Fibroblast of lung (primary cell): ENCODE measurements at regions not wholly inside any gene's neighbourhood (a gene's known extent, or its start where the extent isn't known, plus 50 kb on each side); places are given as distances from the start of the nearest gene placed in this dataset.

Source experiments
- DNase-seq, 2 donors: peaks; one replicate each; pipeline versions ENCODE4 v3.0.0 to v3.0.0-alpha.2; 2010; ENCODE audit warnings: low read depth in 2 of 2
- H2AFZ ChIP-seq: 2 replicates; pipeline ENCODE4 v1.5.1; 2012; ENCODE audit warnings: low read length, control low read depth, inconsistent platforms
- H3K27ac ChIP-seq: 2 replicates; pipeline ENCODE4 v1.5.1; 2011; ENCODE audit warnings: low read length, control low read depth; ENCODE audit not compliant: insufficient read depth
- H3K27me3 ChIP-seq: 2 replicates; pipeline ENCODE4 v1.5.1; 2011; ENCODE audit warnings: mild to moderate bottlenecking, low read length; ENCODE audit not compliant: control insufficient read depth, insufficient read depth
- H3K36me3 ChIP-seq: 2 replicates; pipeline ENCODE4 v1.5.1; 2011; ENCODE audit warnings: low read length; ENCODE audit not compliant: control insufficient read depth, insufficient read depth
- H3K4me1 ChIP-seq: 2 replicates; pipeline ENCODE4 v1.5.1; 2011; ENCODE audit warnings: low read length; ENCODE audit not compliant: control insufficient read depth, insufficient read depth; ENCODE audit errors: extremely low read depth
- H3K4me2 ChIP-seq: 2 replicates; pipeline ENCODE4 v1.5.1; 2011; ENCODE audit warnings: low read length, control low read depth; ENCODE audit not compliant: insufficient read depth; ENCODE audit errors: extremely low read depth
- H3K4me3 ChIP-seq, 4 experiments: fragments of 200-600 bp in 1 of 4; sonication (generic) in 1 of 4; replicated peaks in 1 of 4; 2 replicates each; pipeline ENCODE4 v1.5.1; 2011 to 2016; ENCODE audit warnings: low read length in 4 of 4, low read depth in 3 of 4, mild to moderate bottlenecking in 3 of 4, control low read depth in 2 of 4, inconsistent platforms in 1 of 4, mixed read lengths in 1 of 4; ENCODE audit not compliant: insufficient read depth in 1 of 4; ENCODE audit errors: control extremely low read depth in 1 of 4
- H3K79me2 ChIP-seq: 2 replicates; pipeline ENCODE4 v1.5.1; 2012; ENCODE audit warnings: mild to moderate bottlenecking, low read length, inconsistent platforms; ENCODE audit not compliant: control insufficient read depth, insufficient read depth
- H3K9ac ChIP-seq: 2 replicates; pipeline ENCODE4 v1.5.1; 2011; ENCODE audit warnings: mild to moderate bottlenecking, low read length, control low read depth; ENCODE audit not compliant: insufficient read depth
- H3K9me3 ChIP-seq: 2 replicates; pipeline ENCODE4 v1.5.1; 2012; ENCODE audit warnings: low read depth, low read length; ENCODE audit not compliant: control insufficient read depth, insufficient read depth
- H4K20me1 ChIP-seq: 2 replicates; pipeline ENCODE4 v1.5.1; 2011; ENCODE audit warnings: low read length; ENCODE audit not compliant: control insufficient read depth, insufficient read depth; ENCODE audit errors: extremely low read depth
- EZH2 ChIP-seq: IDR thresholded peaks from 2 replicates; pipeline ENCODE4 v1.5.1; 2012; ENCODE audit warnings: low read length, control low read depth, mild to moderate bottlenecking; ENCODE audit errors: missing control alignments
- TF ChIP-seq, protein P1 (sequence below), 2 donors: IDR thresholded peaks in 1 of 2; conservative IDR thresholded peaks in 1 of 2; 1 replicate in 1 of 2; 2 replicates in 1 of 2; pipeline ENCODE4 v1.5.1; 2011 to 2012; ENCODE audit warnings: low read length in 2 of 2, control low read depth in 1 of 2, inconsistent platforms in 1 of 2, low read depth in 1 of 2, mild to moderate bottlenecking in 1 of 2

- no peak for DNase-seq
- H3K4me2 ChIP-seq, result no peak overlapping the region
- H3K79me2 ChIP-seq, result no peaks in the 10 kb centered on the region
- no peak for TF ChIP-seq EZH2
- TF ChIP-seq, protein P1, sequence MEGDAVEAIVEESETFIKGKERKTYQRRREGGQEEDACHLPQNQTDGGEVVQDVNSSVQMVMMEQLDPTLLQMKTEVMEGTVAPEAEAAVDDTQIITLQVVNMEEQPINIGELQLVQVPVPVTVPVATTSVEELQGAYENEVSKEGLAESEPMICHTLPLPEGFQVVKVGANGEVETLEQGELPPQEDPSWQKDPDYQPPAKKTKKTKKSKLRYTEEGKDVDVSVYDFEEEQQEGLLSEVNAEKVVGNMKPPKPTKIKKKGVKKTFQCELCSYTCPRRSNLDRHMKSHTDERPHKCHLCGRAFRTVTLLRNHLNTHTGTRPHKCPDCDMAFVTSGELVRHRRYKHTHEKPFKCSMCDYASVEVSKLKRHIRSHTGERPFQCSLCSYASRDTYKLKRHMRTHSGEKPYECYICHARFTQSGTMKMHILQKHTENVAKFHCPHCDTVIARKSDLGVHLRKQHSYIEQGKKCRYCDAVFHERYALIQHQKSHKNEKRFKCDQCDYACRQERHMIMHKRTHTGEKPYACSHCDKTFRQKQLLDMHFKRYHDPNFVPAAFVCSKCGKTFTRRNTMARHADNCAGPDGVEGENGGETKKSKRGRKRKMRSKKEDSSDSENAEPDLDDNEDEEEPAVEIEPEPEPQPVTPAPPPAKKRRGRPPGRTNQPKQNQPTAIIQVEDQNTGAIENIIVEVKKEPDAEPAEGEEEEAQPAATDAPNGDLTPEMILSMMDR (conservative IDR thresholded peaks at IDR 0.05 in 1 of 2, IDR thresholded peaks at IDR 0.05 in 1 of 2; ENCODE audit: low read depth in 1 of 2, low read length in 2 of 2), result no peak
- H3K4me1 ChIP-seq, result no peaks in the 10 kb centered on the region
- no peaks in the 10 kb centered on the region for H3K9me3 ChIP-seq
- no peaks in the 10 kb centered on the region for H4K20me1 ChIP-seq
- no peaks in the 10 kb centered on the region for H3K36me3 ChIP-seq
- no peak overlapping the region for H2AFZ ChIP-seq
- no peak overlapping the region for H3K4me3 ChIP-seq
- no peaks in the 10 kb centered on the region for H3K27me3 ChIP-seq
- no peak overlapping the region for H3K9ac ChIP-seq
- H3K27ac ChIP-seq, result no peak overlapping the region
These were observed 1458.6 kb upstream of the EYS start for GRCh38 chr6:67165606-67166005.

DNA sequence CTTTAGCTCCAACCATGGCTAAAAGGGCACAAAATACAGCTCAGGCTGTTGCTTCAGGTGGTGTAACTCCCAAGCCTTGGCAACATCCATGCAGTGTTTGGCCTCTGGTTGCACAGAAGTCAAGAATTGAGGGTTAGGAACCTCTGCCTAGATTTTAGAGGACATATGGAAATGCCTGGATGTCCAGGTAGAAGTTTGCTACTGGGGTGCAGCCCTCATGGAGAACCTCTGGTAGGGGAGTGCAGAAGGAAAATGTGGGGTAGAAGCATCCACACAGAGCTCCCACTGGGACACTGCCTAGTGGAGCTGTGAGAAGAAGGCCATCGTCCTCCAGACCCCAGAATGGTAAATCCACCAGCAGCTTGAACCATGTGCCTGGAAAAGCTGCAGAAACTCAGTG, 1453.8 kb upstream of the EYS start:
- TF ChIP-seq, protein P1 (conservative IDR thresholded peaks at IDR 0.05 in 1 of 2, IDR thresholded peaks at IDR 0.05 in 1 of 2; ENCODE audit: low read depth in 1 of 2, low read length in 2 of 2), result no peak
- TF ChIP-seq EZH2, result no peak
- H3K27ac ChIP-seq, result no peak overlapping the region
- no peaks in the 10 kb centered on the region for H3K4me1 ChIP-seq

DNA sequence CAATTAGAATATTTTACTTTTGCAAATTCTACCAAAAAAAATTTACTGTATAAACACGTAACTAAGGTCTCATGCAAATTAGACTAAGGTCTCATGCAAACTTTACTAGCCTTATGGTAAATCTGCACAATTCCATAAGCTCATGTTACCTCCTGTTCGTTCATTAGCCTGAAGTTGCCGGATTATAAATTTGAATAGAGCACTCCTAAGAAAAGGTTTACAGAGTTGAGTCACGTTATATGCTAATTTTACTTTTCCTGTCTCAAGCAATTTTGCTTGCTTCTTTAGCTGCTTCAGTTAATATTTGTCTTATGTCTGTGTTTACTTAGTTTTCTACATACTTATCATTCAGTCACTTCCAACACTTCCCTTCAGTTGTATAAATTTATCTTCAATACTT, 1434.0 kb upstream of the EYS start:
- no peaks in the 10 kb centered on the region for H3K4me1 ChIP-seq
- H3K4me2 ChIP-seq, result no peak overlapping the region
- no peak overlapping the region for H2AFZ ChIP-seq
- peaks cover 2% of the 10 kb centered on the region for H3K9me3 ChIP-seq
- no peak for TF ChIP-seq EZH2
- TF ChIP-seq, protein P1 (conservative IDR thresholded peaks at IDR 0.05 in 1 of 2, IDR thresholded peaks at IDR 0.05 in 1 of 2; ENCODE audit: low read depth in 1 of 2, low read length in 2 of 2), result no peak
- no peaks in the 10 kb centered on the region for H3K36me3 ChIP-seq
- H3K9ac ChIP-seq, result no peak overlapping the region
- no peak for DNase-seq
- no peaks in the 10 kb centered on the region for H4K20me1 ChIP-seq
- no peak overlapping the region for H3K4me3 ChIP-seq
- H3K27me3 ChIP-seq, result no peaks in the 10 kb centered on the region
- no peak overlapping the region for H3K27ac ChIP-seq
- H3K79me2 ChIP-seq, result no peaks in the 10 kb centered on the region

More for the DNA sequence above, 1453.8 kb upstream of the EYS start:
- Histone ChIP-seq H3K9ac (no peak overlapping the region), H3K9me3 (no peaks in the 10 kb centered on the region), H2AFZ (no peak overlapping the region), H3K79me2 (no peaks in the 10 kb centered on the region), H3K27me3 (no peaks in the 10 kb centered on the region), H3K4me3 (no peak overlapping the region), H3K36me3 (no peaks in the 10 kb centered on the region), H3K4me2 (no peak overlapping the region), H4K20me1 (no peaks in the 10 kb centered on the region)
- no peak for DNase-seq
